NCI-H128 (cell line): ENCODE measurements at regions not wholly inside any gene's neighbourhood (a gene's known extent, or its start where the extent isn't known, plus 50 kb on each side); places are given as distances from the start of the nearest gene placed in this dataset.

ENCODE experiments used
- DNase-seq: peaks from one replicate; lab custom pipeline; 2025; ENCODE audit not compliant: unreplicated experiment; lab: John Stamatoyannopoulos, UW

GRCh38 chr2:19458427-19459003 is 100.1 kb upstream of the OSR1 start:
- DNase-seq: no peak

GRCh38 chr2:19457809-19458208 is 99.4 kb upstream of the OSR1 start:
- no peak for DNase-seq

- no peak for DNase-seq
Measured at GRCh38 chr2:19456705-19457309, 98.4 kb upstream of the OSR1 start.

- no peak for DNase-seq
Measured at GRCh38 chr2:19454125-19454524, 95.7 kb upstream of the OSR1 start.

GRCh38 chr2:19442731-19443130 is 84.3 kb upstream of the OSR1 start:
- DNase-seq: no peak

GRCh38 chr2:19439081-19439480 is 80.7 kb upstream of the OSR1 start:
- DNase-seq: no peak

GRCh38 chr2:19435815-19436214 is 77.4 kb upstream of the OSR1 start:
- no peak for DNase-seq

GRCh38 chr2:19434413-19434812 is 76.0 kb upstream of the OSR1 start:
- DNase-seq: no peak

GRCh38 chr2:19426941-19427340 is 68.5 kb upstream of the OSR1 start:
- DNase-seq: no peak

- no peak for DNase-seq
Measured at GRCh38 chr2:19426144-19426543, 67.7 kb upstream of the OSR1 start.

- no peak for DNase-seq
Measured at GRCh38 chr2:19425419-19425818, 67.0 kb upstream of the OSR1 start.

- DNase-seq: no peak
Measured at GRCh38 chr2:19419211-19419880, 60.9 kb upstream of the OSR1 start.

- no peak for DNase-seq
Measured at GRCh38 chr2:19416784-19417684, 58.6 kb upstream of the OSR1 start.

GRCh38 chr2:19416083-19416482 is 57.7 kb upstream of the OSR1 start:
- DNase-seq: no peak

GRCh38 chr2:19409046-19409445 is 50.6 kb upstream of the OSR1 start:
- DNase-seq: no peak

GRCh38 chr2:19408592-19408991 is 50.2 kb upstream of the OSR1 start:
- DNase-seq: no peak
